SK-N-SH treated with all-trans-retinoic acid at 6 μM for 48 hours (cell line): ENCODE measurements at regions not wholly inside any gene's neighbourhood (a gene's known extent, or its start where the extent isn't known, plus 50 kb on each side); places are given as distances from the start of the nearest gene placed in this dataset.
"Not testable (repeated sequence)": the region's sequence is repeated elsewhere in the genome, so short reads cannot be mapped to it uniquely, and the experiment has no call there.

Source experiments
- ATAC-seq: fragments of 200-7000 bp; cut with Tn5 transposase; 3 replicates; pipeline ENCODE4 v1.9.1; 2020; ENCODE audit warnings: mild to moderate bottlenecking, moderate library complexity
- ARNTL ChIP-seq: fragments of 450-650 bp; formaldehyde crosslinking; IDR thresholded peaks from 2 replicates; pipeline ENCODE4 v1.5.0; 2020; ENCODE audit warnings: low read depth, mild to moderate bottlenecking, moderate library complexity, borderline replicate concordance
- CSRNP3 ChIP-seq: fragments of 250-450 bp; sonication (Bioruptor Pico); IDR thresholded peaks from 2 replicates; pipeline ENCODE4 v1.5.1; 2021; ENCODE audit warnings: mild to moderate bottlenecking, moderate library complexity
- GLIS3 ChIP-seq: fragments of 250-450 bp; sonication (Bioruptor Pico); IDR thresholded peaks from 2 replicates; pipeline ENCODE4 v1.5.0; 2020; ENCODE audit warnings: mild to moderate bottlenecking, moderate library complexity
- ISL1 ChIP-seq: fragments of 250-450 bp; sonication (Bioruptor Pico); IDR thresholded peaks from 2 replicates; pipeline ENCODE4 v2.1.2; 2022; ENCODE audit warnings: mild to moderate bottlenecking, moderate library complexity
- OSR1 ChIP-seq: fragments of 250-450 bp; sonication (Bioruptor Pico); IDR thresholded peaks from 2 replicates; pipeline ENCODE4 v1.8.0; 2022; ENCODE audit warnings: moderate library complexity, mild to moderate bottlenecking, inconsistent platforms
- PPARA ChIP-seq: fragments of 250-450 bp; sonication (Bioruptor Pico); IDR thresholded peaks from 2 replicates; pipeline ENCODE4 v1.5.0; 2020; ENCODE audit warnings: mild to moderate bottlenecking, borderline replicate concordance
- SNAI2 ChIP-seq: fragments of 250-450 bp; sonication (Bioruptor Pico); IDR thresholded peaks from 2 replicates; pipeline ENCODE4 v1.5.0; 2020; ENCODE audit warnings: mild to moderate bottlenecking, moderate library complexity
- TCF4 ChIP-seq: fragments of 250-450 bp; sonication (Bioruptor Pico); IDR thresholded peaks from 2 replicates; pipeline ENCODE4 v1.8.0; 2021; ENCODE audit warnings: mild to moderate bottlenecking, moderate library complexity, borderline replicate concordance
- TOX ChIP-seq: fragments of 250-450 bp; sonication (Bioruptor Pico); IDR thresholded peaks from 2 replicates; pipeline ENCODE4 v1.8.0; 2021; ENCODE audit warnings: mild to moderate bottlenecking, moderate library complexity, borderline replicate concordance
- ZFP3 ChIP-seq: fragments of 250-450 bp; sonication (Bioruptor Pico); IDR thresholded peaks from 2 replicates; pipeline ENCODE4 v1.5.0; 2020; ENCODE audit warnings: mild to moderate bottlenecking, moderate library complexity
- ZFP30 ChIP-seq: fragments of 450-650 bp; formaldehyde crosslinking; IDR thresholded peaks from 2 replicates; pipeline ENCODE4 v1.5.0; 2022; ENCODE audit warnings: mild to moderate bottlenecking, moderate library complexity
- ZNF70 ChIP-seq: fragments of 450-650 bp; formaldehyde crosslinking; IDR thresholded peaks from 2 replicates; pipeline ENCODE4 v1.5.0; 2020; ENCODE audit warnings: mild to moderate bottlenecking, moderate library complexity
- TF ChIP-seq, protein P1 (sequence below): fragments of 250-450 bp; sonication (Bioruptor Pico); IDR thresholded peaks from 2 replicates; pipeline ENCODE4 v1.5.0; 2020; ENCODE audit warnings: mild to moderate bottlenecking, moderate library complexity
- TF ChIP-seq, protein P2 (sequence below): fragments of 250-450 bp; sonication (Bioruptor Pico); IDR thresholded peaks from 2 replicates; pipeline ENCODE4 v1.8.0; 2020; ENCODE audit warnings: mild to moderate bottlenecking, moderate library complexity, borderline replicate concordance
- TF ChIP-seq, protein P3 (sequence below): fragments of 250-450 bp; sonication (Bioruptor Pico); IDR thresholded peaks from 2 replicates; pipeline ENCODE4 v1.5.1; 2020; ENCODE audit warnings: low read depth, mild to moderate bottlenecking, moderate library complexity

- TF ChIP-seq, protein P1, sequence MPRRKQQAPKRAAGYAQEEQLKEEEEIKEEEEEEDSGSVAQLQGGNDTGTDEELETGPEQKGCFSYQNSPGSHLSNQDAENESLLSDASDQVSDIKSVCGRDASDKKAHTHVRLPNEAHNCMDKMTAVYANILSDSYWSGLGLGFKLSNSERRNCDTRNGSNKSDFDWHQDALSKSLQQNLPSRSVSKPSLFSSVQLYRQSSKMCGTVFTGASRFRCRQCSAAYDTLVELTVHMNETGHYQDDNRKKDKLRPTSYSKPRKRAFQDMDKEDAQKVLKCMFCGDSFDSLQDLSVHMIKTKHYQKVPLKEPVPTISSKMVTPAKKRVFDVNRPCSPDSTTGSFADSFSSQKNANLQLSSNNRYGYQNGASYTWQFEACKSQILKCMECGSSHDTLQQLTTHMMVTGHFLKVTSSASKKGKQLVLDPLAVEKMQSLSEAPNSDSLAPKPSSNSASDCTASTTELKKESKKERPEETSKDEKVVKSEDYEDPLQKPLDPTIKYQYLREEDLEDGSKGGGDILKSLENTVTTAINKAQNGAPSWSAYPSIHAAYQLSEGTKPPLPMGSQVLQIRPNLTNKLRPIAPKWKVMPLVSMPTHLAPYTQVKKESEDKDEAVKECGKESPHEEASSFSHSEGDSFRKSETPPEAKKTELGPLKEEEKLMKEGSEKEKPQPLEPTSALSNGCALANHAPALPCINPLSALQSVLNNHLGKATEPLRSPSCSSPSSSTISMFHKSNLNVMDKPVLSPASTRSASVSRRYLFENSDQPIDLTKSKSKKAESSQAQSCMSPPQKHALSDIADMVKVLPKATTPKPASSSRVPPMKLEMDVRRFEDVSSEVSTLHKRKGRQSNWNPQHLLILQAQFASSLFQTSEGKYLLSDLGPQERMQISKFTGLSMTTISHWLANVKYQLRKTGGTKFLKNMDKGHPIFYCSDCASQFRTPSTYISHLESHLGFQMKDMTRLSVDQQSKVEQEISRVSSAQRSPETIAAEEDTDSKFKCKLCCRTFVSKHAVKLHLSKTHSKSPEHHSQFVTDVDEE, result peak; percentile 45; the same call in 1 of the 2 replicates
- TF ChIP-seq PPARA (CRISPR knock-in tag) (no peak), ZNF70 (CRISPR knock-in tag) (no peak), TCF4 (CRISPR knock-in tag) (peak; percentile 87), OSR1 (no peak), SNAI2 (CRISPR knock-in tag) (no peak)
- TF ChIP-seq, protein P2, sequence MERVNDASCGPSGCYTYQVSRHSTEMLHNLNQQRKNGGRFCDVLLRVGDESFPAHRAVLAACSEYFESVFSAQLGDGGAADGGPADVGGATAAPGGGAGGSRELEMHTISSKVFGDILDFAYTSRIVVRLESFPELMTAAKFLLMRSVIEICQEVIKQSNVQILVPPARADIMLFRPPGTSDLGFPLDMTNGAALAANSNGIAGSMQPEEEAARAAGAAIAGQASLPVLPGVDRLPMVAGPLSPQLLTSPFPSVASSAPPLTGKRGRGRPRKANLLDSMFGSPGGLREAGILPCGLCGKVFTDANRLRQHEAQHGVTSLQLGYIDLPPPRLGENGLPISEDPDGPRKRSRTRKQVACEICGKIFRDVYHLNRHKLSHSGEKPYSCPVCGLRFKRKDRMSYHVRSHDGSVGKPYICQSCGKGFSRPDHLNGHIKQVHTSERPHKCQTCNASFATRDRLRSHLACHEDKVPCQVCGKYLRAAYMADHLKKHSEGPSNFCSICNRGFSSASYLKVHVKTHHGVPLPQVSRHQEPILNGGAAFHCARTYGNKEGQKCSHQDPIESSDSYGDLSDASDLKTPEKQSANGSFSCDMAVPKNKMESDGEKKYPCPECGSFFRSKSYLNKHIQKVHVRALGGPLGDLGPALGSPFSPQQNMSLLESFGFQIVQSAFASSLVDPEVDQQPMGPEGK (CRISPR knock-in tag), result no peak
- ATAC-seq, result peak; percentile 76
These were observed 485.2 kb downstream of the PLPP3 start for GRCh38 chr1:56094168-56094567.

DNA sequence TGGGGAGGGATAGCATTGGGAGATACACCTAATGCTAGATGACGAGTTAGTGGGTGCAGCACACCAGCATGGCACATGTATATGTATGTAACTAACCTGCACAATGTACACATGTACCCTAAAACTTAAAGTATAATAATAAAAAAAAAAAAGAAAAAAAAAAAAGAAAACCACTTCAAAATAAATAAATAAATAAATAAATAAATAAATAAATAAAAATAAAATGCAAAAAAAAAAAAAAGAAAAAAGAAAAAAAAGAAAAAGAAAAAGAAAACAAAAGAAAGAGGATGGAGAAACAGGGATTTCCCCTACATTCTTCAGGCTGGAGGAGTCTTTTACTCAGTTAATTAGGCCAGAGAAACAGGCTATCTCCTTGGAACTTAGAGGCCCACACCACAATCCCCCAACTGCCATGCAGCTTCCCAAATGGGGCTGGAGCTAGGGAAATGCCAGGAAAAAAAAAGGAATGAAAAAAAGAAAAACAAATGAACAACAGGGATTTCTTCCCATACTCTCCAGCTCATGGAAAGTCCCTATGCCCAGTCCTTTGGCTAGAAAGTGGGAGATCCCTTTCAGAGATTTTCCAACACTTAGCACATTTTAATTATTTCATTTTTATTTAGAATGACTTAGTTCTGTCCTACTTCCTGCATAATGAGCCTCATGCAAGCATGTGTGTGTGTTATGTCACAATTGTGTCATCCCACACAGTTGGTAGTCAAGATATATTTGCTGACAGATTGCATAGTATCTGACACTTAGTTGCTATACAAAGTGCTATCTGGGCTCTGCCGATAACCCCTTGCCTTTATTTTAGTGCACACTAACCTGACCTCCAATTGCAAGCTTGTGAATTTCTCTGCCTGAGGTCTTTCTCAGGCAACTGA, 486.4 kb downstream of the PLPP3 start:
- TF ChIP-seq ISL1 (CRISPR knock-in tag) (no peak), OSR1 (no peak), TCF4 (CRISPR knock-in tag) (no peak), GLIS3 (CRISPR knock-in tag) (no peak), ZFP30 (CRISPR knock-in tag) (no peak), PPARA (CRISPR knock-in tag) (no peak), TOX (CRISPR knock-in tag) (no peak), ARNTL (no peak), SNAI2 (CRISPR knock-in tag) (no peak), CSRNP3 (no peak)
- TF ChIP-seq, protein P3, sequence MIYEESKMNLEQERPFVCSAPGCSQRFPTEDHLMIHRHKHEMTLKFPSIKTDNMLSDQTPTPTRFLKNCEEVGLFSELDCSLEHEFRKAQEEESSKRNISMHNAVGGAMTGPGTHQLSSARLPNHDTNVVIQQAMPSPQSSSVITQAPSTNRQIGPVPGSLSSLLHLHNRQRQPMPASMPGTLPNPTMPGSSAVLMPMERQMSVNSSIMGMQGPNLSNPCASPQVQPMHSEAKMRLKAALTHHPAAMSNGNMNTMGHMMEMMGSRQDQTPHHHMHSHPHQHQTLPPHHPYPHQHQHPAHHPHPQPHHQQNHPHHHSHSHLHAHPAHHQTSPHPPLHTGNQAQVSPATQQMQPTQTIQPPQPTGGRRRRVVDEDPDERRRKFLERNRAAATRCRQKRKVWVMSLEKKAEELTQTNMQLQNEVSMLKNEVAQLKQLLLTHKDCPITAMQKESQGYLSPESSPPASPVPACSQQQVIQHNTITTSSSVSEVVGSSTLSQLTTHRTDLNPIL (CRISPR knock-in tag), result no peak
- TF ChIP-seq, protein P1, result no peak
- ATAC-seq, result no peak; the same call in 2 of the 3 replicates

DNA sequence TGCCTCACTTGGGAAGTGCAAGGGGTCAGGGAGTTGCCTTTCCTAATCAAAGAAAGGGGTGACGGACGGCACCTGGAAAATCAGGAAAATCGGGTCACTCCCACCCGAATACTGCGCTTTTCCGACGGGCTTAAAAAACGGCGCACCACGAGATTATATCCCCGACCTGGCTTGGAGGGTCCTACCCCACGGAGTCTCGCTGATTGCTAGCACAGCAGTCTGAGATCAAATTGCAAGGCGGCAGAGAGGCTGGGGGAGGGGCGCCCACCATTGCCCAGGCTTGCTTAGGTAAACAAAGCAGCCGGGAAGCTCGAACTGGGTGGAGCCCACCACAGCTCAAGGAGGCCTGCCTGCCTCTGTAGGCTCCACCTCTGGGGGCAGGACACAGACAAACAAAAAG, 489.5 kb downstream of the PLPP3 start:
- not testable (repeated sequence) for ATAC-seq

DNA sequence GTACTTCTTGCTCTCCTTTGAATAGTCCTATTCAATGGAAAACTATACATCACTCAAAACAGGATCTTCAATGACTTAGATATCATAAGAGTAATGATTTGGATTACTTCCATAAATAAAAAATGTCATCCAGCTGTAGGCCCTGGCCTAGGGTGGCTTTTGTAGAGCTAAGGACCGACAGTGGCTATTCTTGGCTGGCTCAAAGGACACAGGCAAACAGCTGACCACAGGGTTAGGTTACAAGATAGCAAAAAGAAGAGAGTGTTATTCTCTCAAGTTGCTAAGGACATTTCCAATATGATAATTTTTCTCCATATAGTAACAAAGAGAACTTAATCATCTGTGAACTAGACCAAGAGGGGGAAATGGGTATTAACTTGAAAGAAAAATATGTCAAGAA, 495.1 kb downstream of the PLPP3 start:
- ATAC-seq, result no peak
- TF ChIP-seq ZFP3, result no peak
